ENCODE measurements at regions not wholly inside any gene's neighbourhood (a gene's known extent, or its start where the extent isn't known, plus 50 kb on each side); places are given as distances from the start of the nearest gene placed in this dataset.

- ChIA-PET CTCF (no interaction called here), POLR2A (no interaction called here)
- Histone ChIP-seq H3K36me3 (ENCODE audit: control insufficient read depth, insufficient read depth, low read length) (no peaks in the 10 kb centered on the region), H3K27me3 (ENCODE audit: control insufficient read depth, insufficient read depth, low read length) (no peaks in the 10 kb centered on the region), H3K4me3 (ENCODE audit: low read depth, low read length) (no peak overlapping the region)
- DNase-seq (ENCODE audit: low read depth), result no peak
- TF ChIP-seq CTCF (IDR thresholded peaks at IDR 0.05; ENCODE audit: insufficient read depth, low read depth, low read length), result no peak
Measured at GRCh38 chr11:80773919-80774318, 1333.1 kb upstream of the TENM4 start.

GRCh38 chr11:80771017-80771416, 1330.2 kb upstream of the TENM4 start:
- CTCF ChIA-PET, result no interaction called here
- POLR2A ChIA-PET, result no interaction called here
- Histone ChIP-seq H3K4me3 (ENCODE audit: low read depth, low read length) (no peak overlapping the region), H3K27me3 (ENCODE audit: control insufficient read depth, insufficient read depth, low read length) (no peaks in the 10 kb centered on the region), H3K36me3 (ENCODE audit: control insufficient read depth, insufficient read depth, low read length) (no peaks in the 10 kb centered on the region)
- DNase-seq (ENCODE audit: low read depth), result no peak
- TF ChIP-seq CTCF (IDR thresholded peaks at IDR 0.05; ENCODE audit: insufficient read depth, low read depth, low read length), result no peak

- CTCF ChIA-PET, result no interaction called here
- no peaks in the 10 kb centered on the region for H3K27me3 ChIP-seq (ENCODE audit: control insufficient read depth, insufficient read depth, low read length)
- POLR2A ChIA-PET, result no interaction called here
- no peak for DNase-seq (ENCODE audit: low read depth)
- no peaks in the 10 kb centered on the region for H3K36me3 ChIP-seq (ENCODE audit: control insufficient read depth, insufficient read depth, low read length)
- H3K4me3 ChIP-seq (ENCODE audit: low read depth, low read length), result no peak overlapping the region
- no peak for TF ChIP-seq CTCF (IDR thresholded peaks at IDR 0.05; ENCODE audit: insufficient read depth, low read depth, low read length)
Measured at GRCh38 chr11:80758787-80759186, 1318.0 kb upstream of the TENM4 start.

- ChIA-PET POLR2A (no interaction called here), CTCF (no interaction called here)
- no peaks in the 10 kb centered on the region for H3K27me3 ChIP-seq (ENCODE audit: control insufficient read depth, insufficient read depth, low read length)
- H3K4me3 ChIP-seq (ENCODE audit: low read depth, low read length), result no peak overlapping the region
- no peak for DNase-seq (ENCODE audit: low read depth)
- no peaks in the 10 kb centered on the region for H3K36me3 ChIP-seq (ENCODE audit: control insufficient read depth, insufficient read depth, low read length)
- TF ChIP-seq CTCF (IDR thresholded peaks at IDR 0.05; ENCODE audit: insufficient read depth, low read depth, low read length), result no peak
Measured at GRCh38 chr11:80748207-80748925, 1307.5 kb upstream of the TENM4 start.

- Histone ChIP-seq H3K36me3 (ENCODE audit: control insufficient read depth, insufficient read depth, low read length) (no peaks in the 10 kb centered on the region), H3K4me3 (ENCODE audit: low read depth, low read length) (no peak overlapping the region), H3K27me3 (ENCODE audit: control insufficient read depth, insufficient read depth, low read length) (no peaks in the 10 kb centered on the region)
- CTCF ChIA-PET, result no interaction called here
- no peak for DNase-seq (ENCODE audit: low read depth)
- POLR2A ChIA-PET, result no interaction called here
- no peak for TF ChIP-seq CTCF (IDR thresholded peaks at IDR 0.05; ENCODE audit: insufficient read depth, low read depth, low read length)
Measured at GRCh38 chr11:80746300-80746699, 1305.5 kb upstream of the TENM4 start.
